Neural progenitor cell (in vitro differentiated cells): ENCODE measurements at regions not wholly inside any gene's neighbourhood (a gene's known extent, or its start where the extent isn't known, plus 50 kb on each side); places are given as distances from the start of the nearest gene placed in this dataset.

ENCODE experiments used
- EZH2 ChIP-seq: fragments of 200-600 bp; sonication (generic); IDR thresholded peaks from 2 replicates; pipeline ENCODE4 v1.6.1; 2017; ENCODE audit warnings: antibody characterized with exemption, mild to moderate bottlenecking, moderate library complexity
- TF ChIP-seq, protein P1 (sequence below): fragments of 200-600 bp; sonication (generic); IDR thresholded peaks from 2 replicates; pipeline ENCODE4 v1.5.1; 2017; ENCODE audit warnings: antibody characterized with exemption, mild to moderate bottlenecking

DNA sequence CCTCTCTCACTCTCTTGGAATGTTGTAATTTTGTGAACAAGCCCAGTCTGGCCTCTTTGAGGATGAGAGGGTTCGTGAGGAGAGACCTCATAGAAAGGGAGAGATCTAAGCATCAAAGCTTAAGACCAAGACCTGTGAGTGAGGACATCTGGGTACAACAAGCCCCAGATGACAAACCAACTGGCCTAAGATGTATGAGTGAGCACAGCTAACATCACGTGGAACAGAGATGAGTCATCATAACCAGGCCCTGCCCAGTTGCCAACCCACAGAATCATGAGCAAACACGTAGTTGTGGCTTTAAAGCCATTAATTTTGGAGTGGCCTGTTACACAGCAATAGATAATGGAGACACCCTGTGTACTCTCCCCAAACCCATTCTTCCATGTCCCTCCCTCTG lies 439.1 kb upstream of the KIF2A start:
- TF ChIP-seq EZH2, result no peak
- TF ChIP-seq, protein P1, sequence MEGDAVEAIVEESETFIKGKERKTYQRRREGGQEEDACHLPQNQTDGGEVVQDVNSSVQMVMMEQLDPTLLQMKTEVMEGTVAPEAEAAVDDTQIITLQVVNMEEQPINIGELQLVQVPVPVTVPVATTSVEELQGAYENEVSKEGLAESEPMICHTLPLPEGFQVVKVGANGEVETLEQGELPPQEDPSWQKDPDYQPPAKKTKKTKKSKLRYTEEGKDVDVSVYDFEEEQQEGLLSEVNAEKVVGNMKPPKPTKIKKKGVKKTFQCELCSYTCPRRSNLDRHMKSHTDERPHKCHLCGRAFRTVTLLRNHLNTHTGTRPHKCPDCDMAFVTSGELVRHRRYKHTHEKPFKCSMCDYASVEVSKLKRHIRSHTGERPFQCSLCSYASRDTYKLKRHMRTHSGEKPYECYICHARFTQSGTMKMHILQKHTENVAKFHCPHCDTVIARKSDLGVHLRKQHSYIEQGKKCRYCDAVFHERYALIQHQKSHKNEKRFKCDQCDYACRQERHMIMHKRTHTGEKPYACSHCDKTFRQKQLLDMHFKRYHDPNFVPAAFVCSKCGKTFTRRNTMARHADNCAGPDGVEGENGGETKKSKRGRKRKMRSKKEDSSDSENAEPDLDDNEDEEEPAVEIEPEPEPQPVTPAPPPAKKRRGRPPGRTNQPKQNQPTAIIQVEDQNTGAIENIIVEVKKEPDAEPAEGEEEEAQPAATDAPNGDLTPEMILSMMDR, result no peak
